ENCODE measurements at regions not wholly inside any gene's neighbourhood (a gene's known extent, or its start where the extent isn't known, plus 50 kb on each side); places are given as distances from the start of the nearest gene placed in this dataset.

DNA sequence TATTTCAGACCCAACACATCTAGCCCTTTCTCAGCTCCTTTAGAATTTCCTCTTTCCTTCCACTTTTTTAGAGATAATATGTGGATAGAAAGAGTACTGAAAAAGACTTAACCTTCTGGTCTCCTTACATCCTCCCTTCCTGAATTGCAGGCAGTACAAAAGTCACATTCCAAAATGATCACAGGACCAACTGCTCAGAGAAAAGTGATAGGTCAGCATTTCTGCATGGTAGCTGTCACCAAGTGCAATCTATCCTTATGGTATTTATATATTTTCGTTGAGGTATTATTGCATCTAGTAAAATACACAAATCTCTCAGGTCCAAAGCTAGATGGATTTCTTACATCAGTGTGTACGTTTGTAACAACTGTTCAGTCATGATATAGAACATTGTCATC lies 427.5 kb downstream of the LPIN1 start:
- no peak for DNase-seq

DNA sequence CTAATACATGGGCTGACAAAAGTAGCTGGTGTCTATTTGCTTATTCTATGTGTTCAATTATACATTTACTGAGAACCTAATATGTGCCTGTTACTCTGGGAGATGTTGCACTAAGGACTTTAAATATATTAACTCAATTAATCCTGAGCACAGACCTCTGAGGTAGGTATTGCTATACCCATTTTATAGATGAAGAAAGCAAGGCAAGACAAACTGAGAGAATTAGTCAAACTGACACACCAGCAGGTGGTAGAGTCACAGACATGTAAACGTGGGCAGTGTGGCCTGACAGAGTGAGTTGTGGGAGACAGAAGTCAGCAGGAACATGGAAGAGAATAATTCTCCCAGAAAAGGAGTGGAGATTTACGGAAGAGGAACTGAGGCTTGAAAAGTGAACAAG lies 428.9 kb downstream of the LPIN1 start:
- DNase-seq = no peak

DNA sequence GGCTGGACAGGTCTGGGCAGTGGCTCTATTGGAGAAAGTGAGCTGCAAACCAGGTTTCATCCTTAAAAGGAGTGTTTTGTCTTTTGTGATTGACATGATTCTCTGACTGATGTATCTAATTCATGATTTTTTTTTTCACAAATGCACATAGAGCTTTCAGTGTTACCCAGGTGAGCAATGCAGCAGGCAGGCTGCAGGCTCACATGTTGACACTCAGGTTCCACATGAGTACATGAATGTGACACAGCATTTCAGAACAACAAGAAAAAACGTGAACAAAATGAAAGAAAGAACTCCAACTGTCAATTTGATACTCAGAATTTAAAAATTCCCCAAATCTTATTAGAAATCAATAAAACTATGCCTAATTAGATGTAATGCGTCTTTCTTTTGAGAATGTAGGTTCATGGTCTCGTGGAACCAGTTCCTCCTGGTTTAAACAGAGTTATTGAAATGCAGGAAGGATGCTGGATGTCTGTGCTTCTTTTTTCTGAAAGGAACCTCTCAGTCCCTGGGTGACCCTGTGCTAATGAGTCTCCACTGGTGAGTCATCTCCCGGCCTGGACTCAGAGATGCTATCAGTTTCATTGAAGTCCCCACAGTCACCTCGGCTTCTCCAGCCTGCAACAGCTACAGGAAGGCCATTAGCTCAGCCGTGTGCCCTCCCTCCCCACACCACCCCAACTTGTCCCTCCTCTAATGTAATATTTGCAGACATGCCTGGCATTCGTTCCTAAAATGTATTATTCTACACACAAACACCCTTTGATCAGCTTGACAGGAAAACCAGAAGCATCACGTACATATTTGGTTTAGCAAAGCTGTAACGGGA lies 430.4 kb downstream of the LPIN1 start:
- peak; percentile 86 for DNase-seq

DNA sequence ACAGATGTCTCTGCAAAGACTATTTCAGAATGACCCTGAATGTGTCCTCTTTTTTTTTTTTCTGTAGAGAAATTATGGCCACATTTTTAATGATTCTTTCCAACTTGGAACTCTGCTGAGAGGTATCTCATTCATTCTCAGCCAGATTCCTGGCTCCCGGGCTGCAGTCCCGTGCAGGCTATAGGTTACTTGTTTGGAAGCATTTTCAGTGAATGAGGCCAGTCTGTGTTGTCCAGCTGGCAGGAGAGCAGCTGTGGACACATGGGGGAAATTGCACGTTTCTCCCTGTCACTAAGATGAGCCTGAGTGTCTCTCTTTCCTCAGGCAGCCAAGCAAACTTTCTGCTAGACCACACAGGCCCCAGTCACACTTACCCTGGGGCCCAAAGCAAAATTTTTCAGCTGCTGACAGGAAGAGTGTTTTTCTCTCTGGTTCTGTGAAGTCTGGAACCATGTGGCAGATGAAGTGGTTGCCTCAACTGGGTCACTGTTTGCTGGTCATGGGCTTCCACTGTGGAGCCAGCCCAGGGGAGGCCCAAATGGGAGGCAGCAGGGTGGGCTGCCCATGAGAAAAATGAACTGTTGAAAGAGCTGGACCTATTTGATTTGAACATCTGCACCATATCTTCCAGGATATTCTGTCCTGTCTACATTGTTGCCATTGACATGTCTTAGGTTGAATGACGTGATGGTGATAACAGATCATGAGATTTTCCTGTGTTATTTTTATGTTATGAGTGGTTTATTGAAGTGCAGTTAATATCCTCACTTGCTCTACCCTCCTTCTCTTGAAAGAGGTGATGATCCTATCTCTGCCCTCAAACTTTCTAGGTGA lies 431.2 kb downstream of the LPIN1 start:
- peak; percentile 42 for DNase-seq

DNA sequence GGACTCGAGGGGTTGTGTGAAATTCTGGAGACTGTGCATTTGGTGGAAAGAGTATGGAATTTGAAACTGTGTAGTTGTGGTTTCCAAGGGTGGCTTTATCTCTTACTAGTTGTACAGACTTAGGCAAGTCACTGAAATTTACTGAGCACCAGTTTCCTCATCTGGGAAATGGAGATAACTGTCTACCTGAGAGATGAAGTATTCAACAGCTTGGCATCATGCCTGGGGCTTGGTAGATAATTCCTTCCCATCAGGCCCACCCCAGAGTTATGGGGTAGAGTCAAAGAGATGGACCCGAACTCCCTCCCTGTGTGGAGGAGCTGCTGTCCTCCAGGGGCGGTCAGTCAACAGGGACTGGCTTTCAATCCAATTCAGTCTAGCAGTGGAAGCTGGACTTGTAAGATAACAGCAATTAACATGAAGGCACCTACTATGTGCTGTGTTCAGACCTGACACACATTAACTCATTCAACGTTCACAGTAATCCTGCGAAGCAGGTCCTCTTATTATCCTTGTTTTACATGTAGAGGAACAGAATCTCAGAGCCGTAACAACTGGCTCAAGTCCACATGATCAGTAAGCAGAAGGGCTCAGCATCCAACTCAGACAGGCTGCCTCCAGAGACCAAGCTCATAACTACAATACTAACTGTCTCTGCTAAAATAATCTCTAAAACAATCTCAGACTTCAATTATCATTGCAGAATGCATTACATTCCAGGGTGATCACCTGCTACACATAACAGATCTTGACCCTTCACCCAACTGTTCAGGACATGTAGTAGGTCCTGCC lies 432.1 kb downstream of the LPIN1 start:
- DNase-seq = no peak

DNA sequence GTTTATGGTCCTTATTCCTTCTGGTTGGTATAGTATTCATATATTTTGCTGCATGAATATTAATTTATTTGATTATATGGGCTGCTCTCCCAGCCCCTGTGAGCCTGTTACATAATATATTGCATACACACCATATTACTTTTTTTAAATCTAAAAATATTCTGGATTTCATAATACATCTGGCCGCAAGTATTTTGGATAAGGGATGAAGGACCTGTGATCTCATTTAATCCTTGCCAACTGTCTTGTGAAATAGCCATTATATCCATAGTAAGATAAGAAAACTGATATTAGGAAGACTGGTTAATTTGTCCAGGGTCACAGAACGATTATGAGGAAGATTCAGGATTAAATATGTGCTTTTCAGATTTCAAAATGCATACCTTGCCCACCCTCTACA lies 433.6 kb downstream of the LPIN1 start:
- no peak for DNase-seq

DNA sequence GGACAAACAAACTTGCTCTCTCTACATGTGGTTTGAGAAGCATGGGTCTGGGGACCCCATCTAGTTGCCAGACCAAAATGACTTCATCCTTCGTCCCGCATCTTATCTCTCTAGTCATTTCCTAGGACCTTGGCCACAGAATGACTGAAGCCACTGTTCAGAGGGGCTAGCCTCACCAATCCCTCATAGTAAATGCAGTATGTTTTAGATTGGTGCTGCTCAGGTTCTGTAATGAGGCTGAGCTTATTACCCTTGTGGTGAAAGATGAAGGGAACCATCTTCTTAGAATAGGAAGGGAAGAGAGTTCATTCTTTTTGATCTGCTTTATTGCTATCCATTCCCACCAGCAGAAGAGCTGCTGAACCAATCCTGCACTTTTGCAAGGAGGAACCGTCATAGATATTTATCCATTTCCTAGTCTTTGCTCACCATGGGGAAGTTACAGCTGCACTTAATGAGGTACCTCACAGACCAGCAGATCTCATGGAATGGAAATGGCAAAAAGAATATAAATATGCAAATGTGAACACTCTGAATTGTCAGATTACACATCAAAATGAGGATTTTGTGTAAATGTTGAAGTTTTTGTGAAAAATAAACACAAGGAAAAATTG lies 436.7 kb downstream of the LPIN1 start:
- DNase-seq = no peak

DNA sequence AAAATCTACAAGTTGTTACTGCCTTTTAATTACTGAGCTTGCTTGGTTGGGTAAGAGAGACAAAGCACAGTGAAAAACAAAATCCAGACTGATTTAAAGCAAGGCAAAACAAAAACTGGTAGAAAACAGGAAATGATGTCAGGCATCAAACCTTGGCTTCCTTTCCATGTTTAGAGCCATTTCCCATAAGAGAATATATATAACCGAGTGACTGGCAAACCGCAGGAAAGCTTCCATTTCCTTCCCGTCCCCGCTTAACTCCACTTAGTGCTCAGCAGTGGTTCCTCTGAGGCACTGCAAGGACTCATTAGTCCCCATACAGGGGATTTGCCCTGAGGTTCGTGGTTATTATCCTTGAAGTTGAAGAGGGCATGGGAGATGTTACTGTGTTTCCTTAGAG lies 446.3 kb downstream of the LPIN1 start:
- no peak for DNase-seq

DNA sequence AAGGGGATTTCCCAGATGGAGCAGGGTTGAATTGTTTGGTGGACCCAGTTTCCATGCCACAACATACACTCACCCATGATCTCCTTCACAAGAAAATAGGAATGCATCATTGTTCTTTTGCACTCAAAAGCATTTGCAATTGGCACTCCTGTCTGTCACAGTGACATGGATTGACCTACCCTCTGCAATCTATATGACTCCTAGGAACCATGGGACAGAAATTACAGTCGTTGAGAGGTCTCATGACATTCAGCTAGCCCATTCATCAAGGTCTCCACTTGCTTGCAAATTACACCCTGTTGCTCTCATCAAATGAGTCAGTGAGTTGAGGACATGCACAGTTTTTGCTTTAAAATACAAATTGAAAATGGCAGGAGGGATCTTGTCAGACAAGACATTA lies 448.5 kb downstream of the LPIN1 start:
- no peak for DNase-seq

DNA sequence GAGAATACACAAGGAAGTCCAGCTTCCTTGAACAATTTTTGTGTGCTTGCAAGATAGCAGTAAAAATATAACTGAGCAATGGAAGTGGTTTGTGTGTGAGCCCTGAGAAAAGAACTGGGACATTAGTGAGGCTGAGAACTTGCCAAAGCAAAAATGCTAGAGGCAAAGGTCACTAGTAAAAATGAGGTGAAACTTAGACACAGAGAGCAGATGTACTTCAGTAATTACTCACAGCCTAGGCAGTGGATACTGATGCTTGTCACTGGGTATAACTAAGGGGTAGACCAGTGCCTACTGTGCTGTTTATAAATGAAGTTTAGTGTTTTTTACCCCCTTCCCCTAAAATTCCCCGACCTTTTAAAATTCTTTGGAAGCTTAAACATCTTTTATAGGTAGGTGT lies 450.1 kb downstream of the LPIN1 start:
- no peak for DNase-seq

DNA sequence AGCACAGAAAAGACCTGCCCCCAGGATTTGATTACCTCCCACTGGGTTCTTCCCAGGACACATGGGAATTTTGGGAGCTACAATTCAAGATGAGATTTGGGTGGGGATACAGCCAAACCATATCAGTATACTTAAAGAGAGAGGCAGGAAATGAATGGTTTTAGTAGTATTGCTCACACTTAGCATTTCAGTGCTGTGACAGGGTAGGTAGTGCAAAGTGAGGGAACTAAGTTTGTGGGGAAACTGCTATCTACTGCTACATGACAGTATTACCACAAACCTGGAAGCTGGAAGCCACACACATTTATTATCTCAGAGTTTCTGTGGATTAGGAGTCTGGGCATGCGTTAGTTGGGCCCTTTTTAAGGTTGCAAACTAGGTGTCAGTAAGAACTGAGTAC lies 450.7 kb downstream of the LPIN1 start:
- no peak for DNase-seq

DNA sequence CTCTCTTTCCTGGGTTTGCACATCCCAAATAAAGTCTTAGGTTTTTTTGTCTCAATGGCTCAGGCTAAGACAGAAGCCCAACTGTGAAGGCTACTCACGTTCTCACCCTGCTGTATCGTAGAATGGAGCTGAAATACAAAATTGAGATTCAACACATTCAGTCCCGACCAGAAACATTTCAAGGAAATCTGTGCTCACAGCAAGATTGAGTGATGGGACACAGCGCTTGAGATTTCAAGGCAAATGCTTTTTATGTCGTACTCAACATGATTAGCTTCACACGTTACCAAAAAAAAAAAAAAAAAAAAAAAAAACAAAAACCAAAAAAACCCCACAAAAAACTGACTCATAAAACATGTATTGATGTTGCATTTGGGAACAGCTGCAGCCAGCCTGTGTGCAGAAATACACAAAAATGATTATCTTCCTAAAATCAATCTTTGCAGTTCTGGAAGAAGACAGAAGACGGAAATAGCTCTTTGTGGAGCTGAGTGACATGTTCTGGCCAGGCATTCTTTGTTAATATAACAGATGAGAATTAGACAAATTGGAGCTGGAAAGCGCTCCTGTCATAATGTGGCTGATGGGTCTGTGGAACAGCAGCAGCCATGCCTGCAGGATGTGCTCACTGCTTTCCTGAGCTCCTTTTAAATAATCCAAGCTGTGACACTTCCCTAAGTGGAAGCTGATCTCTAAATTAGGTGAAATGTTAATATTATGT lies 453.2 kb downstream of the LPIN1 start:
- DNase-seq = no peak

DNA sequence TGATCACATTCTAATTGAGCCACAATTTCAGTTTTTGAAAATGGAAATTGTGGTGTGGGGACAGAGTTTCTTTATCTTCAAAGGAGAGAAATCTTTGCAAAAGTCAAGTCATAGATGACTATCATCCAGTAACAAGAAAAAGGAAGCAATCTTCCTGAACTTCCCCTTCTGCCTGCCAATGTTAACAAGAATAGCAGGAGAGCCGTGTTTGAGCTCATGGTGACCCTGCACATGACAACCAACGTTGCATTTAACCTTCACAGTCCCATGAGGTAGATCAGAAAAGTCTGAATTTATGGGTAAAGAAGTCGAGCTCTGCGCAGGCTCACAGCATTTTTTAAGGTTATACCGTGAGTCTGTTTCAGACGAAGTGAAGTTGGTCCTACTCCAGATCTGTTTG lies 454.9 kb downstream of the LPIN1 start:
- no peak for DNase-seq

DNA sequence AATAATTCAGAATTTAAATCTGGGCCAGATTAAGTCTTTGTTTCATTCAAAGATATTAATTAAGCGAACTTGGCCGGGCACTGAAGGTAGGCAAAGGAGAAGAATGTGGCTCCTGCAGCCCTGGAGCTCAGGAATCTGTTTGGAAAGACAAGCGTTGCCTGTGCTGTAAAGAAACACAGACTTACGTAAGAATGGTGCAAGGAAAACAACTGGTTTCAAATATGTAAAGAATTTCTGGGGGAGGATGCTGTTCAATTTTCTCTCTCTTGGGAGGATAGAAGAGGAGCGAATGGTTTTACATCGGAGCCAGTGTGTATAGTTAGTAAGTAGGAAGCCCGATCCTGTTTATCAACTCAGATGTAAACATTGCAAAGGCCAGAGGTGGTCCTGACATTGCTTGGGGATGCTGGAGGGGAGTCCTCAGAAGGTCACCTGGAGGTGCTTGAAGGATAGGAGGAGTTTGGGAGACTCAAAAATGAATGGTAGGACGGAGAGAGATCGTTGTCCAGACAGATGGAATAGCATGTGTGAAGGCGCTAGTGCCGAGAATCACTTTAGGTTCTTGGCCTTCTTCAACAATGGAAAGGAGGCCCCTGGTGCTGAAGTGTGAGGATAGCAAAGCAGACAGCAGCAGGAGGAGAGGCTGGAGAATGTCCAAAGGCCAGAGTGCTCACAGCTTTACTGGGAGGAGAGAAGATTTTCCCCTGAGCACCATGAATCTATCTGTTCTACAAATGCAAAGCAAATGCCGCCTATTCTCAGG lies 456.1 kb downstream of the LPIN1 start:
- DNase-seq = peak; percentile 46

DNA sequence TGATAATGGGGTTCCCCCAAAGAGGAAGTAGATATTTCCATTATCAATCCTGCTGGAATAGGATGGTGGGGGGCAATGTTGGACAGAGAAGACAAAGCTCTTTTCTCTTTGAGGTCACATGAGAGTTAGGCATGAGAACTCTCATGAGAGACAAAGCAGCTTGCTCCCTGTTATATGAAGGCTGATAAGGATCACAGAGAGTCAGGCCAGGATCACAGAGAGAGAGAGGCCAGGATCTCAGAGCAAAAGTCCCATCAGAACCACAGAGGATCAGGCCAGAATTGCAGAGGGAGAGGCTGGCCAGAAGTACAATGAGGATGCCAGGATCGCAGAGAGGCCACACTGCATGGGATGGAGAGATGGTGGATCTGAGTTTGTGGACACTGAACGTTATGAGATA lies 457.1 kb downstream of the LPIN1 start:
- DNase-seq = no peak

DNA sequence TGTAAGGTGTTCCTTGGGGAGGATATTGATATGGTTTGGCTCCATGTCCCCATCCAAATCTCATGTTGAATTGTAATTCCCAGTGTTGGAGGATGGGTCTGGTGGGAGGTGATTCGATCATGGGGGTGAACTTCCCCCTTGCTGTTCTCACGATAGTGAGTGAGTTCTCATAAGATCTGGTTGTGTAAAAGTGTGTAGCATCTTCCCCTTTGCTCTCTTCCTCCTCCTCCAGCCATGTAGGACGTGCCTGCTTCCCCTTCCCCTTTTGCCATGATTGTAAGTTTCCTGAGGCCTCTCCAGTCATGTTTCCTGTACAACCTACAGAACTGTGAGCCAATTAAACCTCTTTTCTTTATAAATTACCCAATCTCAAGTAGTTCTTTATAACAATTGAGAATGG lies 458.7 kb downstream of the LPIN1 start:
- DNase-seq = no peak

DNA sequence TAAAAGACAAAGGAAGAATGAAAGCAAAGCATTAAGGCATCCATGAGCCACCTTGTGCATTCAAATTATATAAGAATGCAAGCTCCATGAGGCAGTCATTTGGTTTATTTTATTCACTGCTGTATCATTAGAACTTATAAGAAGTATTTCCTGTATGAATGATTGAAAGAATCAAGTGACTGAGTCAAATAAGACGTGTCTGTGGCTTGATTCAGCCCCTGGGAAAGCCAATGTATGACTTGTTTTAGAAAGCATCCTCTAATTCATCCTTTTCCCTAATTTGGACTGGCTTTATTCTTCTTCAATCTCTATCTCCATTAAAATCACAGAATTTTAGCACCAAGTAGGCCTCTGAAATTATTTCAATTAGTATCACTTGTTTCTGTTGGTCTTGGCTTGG lies 461.1 kb downstream of the LPIN1 start:
- peak; percentile 58 for DNase-seq

DNA sequence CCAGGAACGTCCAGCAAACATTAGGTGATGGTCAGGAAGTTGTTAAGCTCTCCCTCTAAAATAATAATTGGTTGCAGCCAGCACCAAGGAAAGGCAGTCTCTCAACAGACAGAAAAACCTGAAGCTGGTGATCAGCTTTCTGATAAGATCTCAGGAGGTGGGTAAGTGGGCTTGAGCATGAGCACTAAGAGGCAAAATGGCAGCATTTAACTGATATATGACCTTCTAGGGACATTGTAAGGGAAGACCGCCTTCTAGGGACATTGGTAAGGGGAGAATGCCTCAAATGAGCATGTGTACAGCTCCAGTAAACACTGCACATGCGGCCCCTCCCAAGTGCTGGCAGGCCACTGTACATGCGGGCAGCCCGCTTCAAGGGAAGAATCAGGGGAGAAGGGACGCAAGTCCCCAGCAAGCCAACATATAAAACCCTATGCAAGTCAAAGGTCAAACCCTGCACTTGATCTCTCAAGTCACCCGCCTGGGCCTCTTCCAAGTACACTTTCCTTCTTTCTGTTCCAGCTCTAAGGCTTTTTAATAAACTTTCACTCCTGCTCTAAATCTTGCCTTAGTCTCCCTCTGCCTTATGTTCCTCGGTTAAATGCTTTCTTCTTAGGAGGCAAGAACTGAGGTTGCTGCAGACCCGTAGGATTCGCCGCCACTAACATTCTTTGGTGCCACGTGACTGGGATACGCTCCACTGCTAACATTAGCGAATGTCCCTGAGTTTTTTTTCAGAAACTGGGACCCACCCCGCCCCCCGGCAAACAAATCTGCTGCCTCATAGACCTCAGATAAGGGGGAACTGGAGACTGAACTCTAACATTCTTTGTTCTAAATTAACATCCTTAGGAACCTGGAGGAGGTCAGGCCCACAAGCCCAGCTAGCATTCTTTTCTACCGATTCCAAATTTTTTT lies 463.8 kb downstream of the LPIN1 start:
- no peak for DNase-seq

DNA sequence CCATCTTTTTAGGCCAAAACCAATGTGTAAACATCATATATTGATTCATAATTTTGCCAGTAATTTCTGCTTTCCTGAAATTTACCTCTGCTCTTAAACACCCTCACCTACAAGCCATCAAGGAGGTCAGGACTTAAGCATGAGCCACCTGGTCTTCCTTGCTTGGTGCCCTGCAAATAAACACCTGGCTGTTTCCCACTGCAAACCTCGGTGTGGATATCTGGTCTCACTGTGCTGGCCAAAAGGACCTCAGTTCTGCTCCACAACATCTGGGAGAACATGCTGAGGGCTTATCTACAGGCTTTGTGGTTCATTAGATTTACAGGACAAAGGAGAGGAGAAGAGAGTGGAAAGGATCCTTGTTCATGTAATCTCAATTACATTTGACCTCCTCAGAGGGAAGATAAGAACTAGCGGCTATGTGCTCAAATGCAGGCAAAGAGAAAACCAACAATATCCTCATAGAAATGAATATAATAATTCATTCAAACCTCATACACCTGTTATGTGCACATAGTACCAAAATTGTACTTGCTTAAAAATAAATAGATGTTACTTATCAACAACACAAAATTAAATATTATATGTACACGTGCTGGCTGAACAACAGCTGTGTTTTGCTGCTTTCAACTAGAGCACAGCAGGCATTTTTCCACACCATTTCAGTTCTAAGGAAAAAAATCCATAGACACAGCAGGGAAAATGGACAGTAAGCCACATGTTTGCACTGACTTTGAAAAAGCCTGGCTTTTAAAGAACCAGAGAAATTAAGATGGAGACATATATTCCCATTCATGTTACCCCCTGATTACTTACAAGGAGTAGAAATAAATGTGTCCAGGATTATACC lies 465.1 kb downstream of the LPIN1 start:
- DNase-seq = no peak
